HEK293 (cell line): ENCODE measurements at regions not wholly inside any gene's neighbourhood (a gene's known extent, or its start where the extent isn't known, plus 50 kb on each side); places are given as distances from the start of the nearest gene placed in this dataset.

ENCODE experiments used
- CTCF ChIA-PET: fragments of 350-600 bp; formaldehyde crosslinking; extraction: SDS; loops from one replicate; lab custom pipeline; 2021; ENCODE audit warnings: antibody characterized with exemption; lab: Yijun Ruan, JAX
- POLR2A ChIA-PET: fragments of 300-600 bp; formaldehyde crosslinking; extraction: SDS; loops from one replicate; lab custom pipeline; 2020; ENCODE audit warnings: antibody characterized with exemption, inconsistent platforms; lab: Yijun Ruan, JAX
- H3K27ac ChIP-seq: fragments of 200-500 bp; sonication (Bioruptor generic); 2 replicates; pipeline ENCODE4 v1.5.1; 2014; ENCODE audit warnings: low read depth, low read length, control low read depth, inconsistent platforms; ENCODE audit errors: extremely low read depth
- H3K36me3 ChIP-seq, 2 experiments: fragments of 200-500 bp in 1 of 2; sonication (Bioruptor generic) in 1 of 2; 1 replicate in 1 of 2; 2 replicates in 1 of 2; pipeline ENCODE4 v1.5.1; 2014 to 2017; ENCODE audit warnings: inconsistent platforms in 2 of 2, low read length in 2 of 2; ENCODE audit not compliant: control insufficient read depth in 2 of 2, insufficient read depth in 1 of 2
- H3K4me1 ChIP-seq: fragments of 200-500 bp; sonication (Bioruptor generic); 2 replicates; pipeline ENCODE4 v1.5.1; 2014; ENCODE audit warnings: mild to moderate bottlenecking, low read length, inconsistent platforms; ENCODE audit not compliant: control insufficient read depth, insufficient read depth
- H3K4me3 ChIP-seq: 2 replicates; pipeline ENCODE4 v1.5.1; 2011; ENCODE audit warnings: low read depth, mild to moderate bottlenecking, control low read depth, low read length, moderate library complexity
- H3K9me3 ChIP-seq: fragments of 200-500 bp; sonication (Bioruptor generic); 2 replicates; pipeline ENCODE4 v1.5.1; 2014; ENCODE audit warnings: low read depth, low read length, inconsistent platforms; ENCODE audit not compliant: control insufficient read depth, insufficient read depth
- GLI4 ChIP-seq: fragments of 450-650 bp; formaldehyde crosslinking; IDR thresholded peaks from 2 replicates; pipeline ENCODE4 v1.5.1; 2016; ENCODE audit warnings: missing biosample characterization, missing genetic modification characterization
- HOXA7 ChIP-seq: sonication (generic); formaldehyde crosslinking; IDR thresholded peaks from 2 replicates; pipeline ENCODE4 v1.8.1; 2022; ENCODE audit warnings: missing genetic modification reagents, borderline replicate concordance
- ZBTB1 ChIP-seq: fragments of 450-650 bp; formaldehyde crosslinking; IDR thresholded peaks from 2 replicates; pipeline ENCODE4 v1.5.1; 2016; ENCODE audit warnings: missing biosample characterization, missing genetic modification characterization
- ZFP69B ChIP-seq: fragments of 450-650 bp; formaldehyde crosslinking; IDR thresholded peaks from 2 replicates; pipeline ENCODE4 v1.5.1; 2016; ENCODE audit warnings: missing biosample characterization, missing genetic modification characterization
- ZNF133 ChIP-seq: fragments of 450-650 bp; formaldehyde crosslinking; IDR thresholded peaks from 2 replicates; pipeline ENCODE4 v1.5.1; 2016; ENCODE audit warnings: missing biosample characterization, missing genetic modification characterization
- ZNF140 ChIP-seq: fragments of 450-650 bp; formaldehyde crosslinking; IDR thresholded peaks from 2 replicates; pipeline ENCODE4 v1.5.1; 2016; ENCODE audit warnings: missing biosample characterization, missing genetic modification characterization
- ZNF221 ChIP-seq: fragments of 450-650 bp; formaldehyde crosslinking; IDR thresholded peaks from 2 replicates; pipeline ENCODE4 v1.5.1; 2017; ENCODE audit warnings: missing biosample characterization, missing genetic modification characterization, borderline replicate concordance
- ZNF335 ChIP-seq: fragments of 450-650 bp; formaldehyde crosslinking; conservative IDR thresholded peaks from 2 replicates; pipeline ENCODE4 v1.5.1; 2016; ENCODE audit warnings: missing biosample characterization, missing genetic modification characterization
- ZNF48 ChIP-seq: fragments of 450-650 bp; formaldehyde crosslinking; IDR thresholded peaks from 2 replicates; pipeline ENCODE4 v1.5.1; 2016; ENCODE audit warnings: missing biosample characterization, missing genetic modification characterization
- ZNF585B ChIP-seq: fragments of 450-650 bp; formaldehyde crosslinking; IDR thresholded peaks from 2 replicates; pipeline ENCODE4 v1.5.1; 2016; ENCODE audit warnings: missing biosample characterization, missing genetic modification characterization
- ZNF623 ChIP-seq: fragments of 450-650 bp; formaldehyde crosslinking; IDR thresholded peaks from 2 replicates; pipeline ENCODE4 v1.5.1; 2016; ENCODE audit warnings: missing biosample characterization, missing genetic modification characterization
- ZNF776 ChIP-seq: fragments of 450-650 bp; formaldehyde crosslinking; IDR thresholded peaks from 2 replicates; pipeline ENCODE4 v1.5.0; 2017; ENCODE audit warnings: missing biosample characterization, missing genetic modification characterization, borderline replicate concordance
- ZNF791 ChIP-seq: fragments of 450-650 bp; formaldehyde crosslinking; IDR thresholded peaks from 2 replicates; pipeline ENCODE4 v1.5.1; 2016; ENCODE audit warnings: missing biosample characterization, missing genetic modification characterization
- ZSCAN16 ChIP-seq: fragments of 450-650 bp; formaldehyde crosslinking; IDR thresholded peaks from 2 replicates; pipeline ENCODE4 v1.5.1; 2016; ENCODE audit warnings: missing biosample characterization, missing genetic modification characterization
- TF ChIP-seq, protein P1 (sequence below): IDR thresholded peaks from 2 replicates; pipeline ENCODE4 v1.6.1; 2011; ENCODE audit warnings: mild to moderate bottlenecking, low read depth, low read length, borderline replicate concordance
- TF ChIP-seq, protein P2 (sequence below): fragments of 450-650 bp; IDR thresholded peaks from 2 replicates; pipeline ENCODE4 v1.5.1; 2018; ENCODE audit warnings: missing biosample characterization, missing genetic modification characterization
- TF ChIP-seq, protein P3 (sequence below): fragments of 450-650 bp; formaldehyde crosslinking; IDR thresholded peaks from 2 replicates; pipeline ENCODE4 v1.5.1; 2017; ENCODE audit warnings: missing biosample characterization, missing genetic modification characterization
- TF ChIP-seq, protein P4 (sequence below): fragments of 450-650 bp; formaldehyde crosslinking; IDR thresholded peaks from 2 replicates; pipeline ENCODE4 v1.5.1; 2016; ENCODE audit warnings: missing biosample characterization, missing genetic modification characterization
- TF ChIP-seq, protein P5 (sequence below): fragments of 450-650 bp; formaldehyde crosslinking; IDR thresholded peaks from 2 replicates; pipeline ENCODE4 v1.5.1; 2017; ENCODE audit warnings: missing biosample characterization, missing genetic modification characterization

DNA sequence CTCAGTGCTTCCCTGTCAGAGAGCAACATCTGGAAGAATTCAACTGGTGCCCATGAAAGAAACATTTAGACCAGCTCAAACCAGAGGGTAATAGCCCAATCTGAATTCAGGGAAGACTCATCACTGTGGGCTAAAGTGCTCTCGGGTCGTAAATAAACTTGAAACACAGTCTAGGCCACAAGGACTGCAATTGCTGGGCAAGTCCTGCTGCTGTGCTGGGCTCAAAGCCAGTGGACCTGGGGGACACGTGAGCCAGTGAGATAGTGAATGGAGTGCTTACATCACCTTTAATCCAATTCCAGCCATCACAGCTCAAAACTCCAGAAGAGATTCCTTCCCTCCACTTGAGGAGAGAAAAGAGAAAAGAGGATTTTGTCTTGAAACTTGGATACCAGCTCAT is 78.1 kb upstream of the DAP start:
- TF ChIP-seq, protein P1, sequence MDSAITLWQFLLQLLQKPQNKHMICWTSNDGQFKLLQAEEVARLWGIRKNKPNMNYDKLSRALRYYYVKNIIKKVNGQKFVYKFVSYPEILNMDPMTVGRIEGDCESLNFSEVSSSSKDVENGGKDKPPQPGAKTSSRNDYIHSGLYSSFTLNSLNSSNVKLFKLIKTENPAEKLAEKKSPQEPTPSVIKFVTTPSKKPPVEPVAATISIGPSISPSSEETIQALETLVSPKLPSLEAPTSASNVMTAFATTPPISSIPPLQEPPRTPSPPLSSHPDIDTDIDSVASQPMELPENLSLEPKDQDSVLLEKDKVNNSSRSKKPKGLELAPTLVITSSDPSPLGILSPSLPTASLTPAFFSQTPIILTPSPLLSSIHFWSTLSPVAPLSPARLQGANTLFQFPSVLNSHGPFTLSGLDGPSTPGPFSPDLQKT: no peak
- TF ChIP-seq ZBTB1 (tag by site-specific recombination) (no peak), ZNF221 (no peak), ZNF791 (tag by site-specific recombination) (no peak), ZNF623 (tag by site-specific recombination) (no peak), ZNF776 (tag by site-specific recombination) (no peak), ZFP69B (tag by site-specific recombination) (no peak), ZNF585B (tag by site-specific recombination) (no peak)
- Histone ChIP-seq H3K36me3 (no peaks in the 10 kb centered on the region), H3K9me3 (no peaks in the 10 kb centered on the region), H3K4me1 (no peaks in the 10 kb centered on the region), H3K27ac (no peak overlapping the region), H3K4me3 (no peak overlapping the region)
- ChIA-PET POLR2A (no interaction called here), CTCF (interaction anchor here (0.6 to 3.5 kb wide), 4 partner anchors 13 to 111 kb away, joined by 3 to 22 read pairs (median 6); no protein-coding TSS in a partner anchor)

DNA sequence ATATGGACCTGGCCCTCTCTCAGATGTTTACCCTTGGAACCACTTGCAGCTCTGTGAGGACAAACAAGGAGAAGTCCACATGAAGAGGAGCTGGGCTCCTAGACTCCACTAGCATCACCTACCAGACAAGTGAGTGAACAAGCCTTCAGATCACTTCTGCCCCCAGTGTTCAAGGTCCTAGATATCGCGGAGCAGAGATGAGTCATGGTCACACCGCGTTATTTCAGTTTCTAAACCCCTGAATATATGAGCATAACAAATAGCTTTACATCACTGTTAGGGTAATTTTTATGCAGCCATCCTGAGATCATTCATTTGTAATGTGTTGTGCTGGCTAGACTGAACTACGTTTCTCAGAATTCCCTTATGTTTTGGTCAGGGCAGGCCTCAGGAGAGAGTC is 77.0 kb upstream of the DAP start:
- Histone ChIP-seq H3K36me3 (no peaks in the 10 kb centered on the region), H3K4me3 (no peak overlapping the region)
- TF ChIP-seq ZNF140 (tag by site-specific recombination) (no peak), ZNF48 (tag by site-specific recombination) (no peak), ZSCAN16 (no peak), ZNF335 (tag by site-specific recombination) (no peak), ZNF133 (no peak), ZNF623 (tag by site-specific recombination) (no peak), GLI4 (tag by site-specific recombination) (no peak), HOXA7 (CRISPR knock-in tag) (no peak)
- TF ChIP-seq, protein P2, sequence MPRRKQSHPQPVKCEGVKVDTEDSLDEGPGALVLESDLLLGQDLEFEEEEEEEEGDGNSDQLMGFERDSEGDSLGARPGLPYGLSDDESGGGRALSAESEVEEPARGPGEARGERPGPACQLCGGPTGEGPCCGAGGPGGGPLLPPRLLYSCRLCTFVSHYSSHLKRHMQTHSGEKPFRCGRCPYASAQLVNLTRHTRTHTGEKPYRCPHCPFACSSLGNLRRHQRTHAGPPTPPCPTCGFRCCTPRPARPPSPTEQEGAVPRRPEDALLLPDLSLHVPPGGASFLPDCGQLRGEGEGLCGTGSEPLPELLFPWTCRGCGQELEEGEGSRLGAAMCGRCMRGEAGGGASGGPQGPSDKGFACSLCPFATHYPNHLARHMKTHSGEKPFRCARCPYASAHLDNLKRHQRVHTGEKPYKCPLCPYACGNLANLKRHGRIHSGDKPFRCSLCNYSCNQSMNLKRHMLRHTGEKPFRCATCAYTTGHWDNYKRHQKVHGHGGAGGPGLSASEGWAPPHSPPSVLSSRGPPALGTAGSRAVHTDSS (tag by site-specific recombination): no peak
- TF ChIP-seq, protein P3, sequence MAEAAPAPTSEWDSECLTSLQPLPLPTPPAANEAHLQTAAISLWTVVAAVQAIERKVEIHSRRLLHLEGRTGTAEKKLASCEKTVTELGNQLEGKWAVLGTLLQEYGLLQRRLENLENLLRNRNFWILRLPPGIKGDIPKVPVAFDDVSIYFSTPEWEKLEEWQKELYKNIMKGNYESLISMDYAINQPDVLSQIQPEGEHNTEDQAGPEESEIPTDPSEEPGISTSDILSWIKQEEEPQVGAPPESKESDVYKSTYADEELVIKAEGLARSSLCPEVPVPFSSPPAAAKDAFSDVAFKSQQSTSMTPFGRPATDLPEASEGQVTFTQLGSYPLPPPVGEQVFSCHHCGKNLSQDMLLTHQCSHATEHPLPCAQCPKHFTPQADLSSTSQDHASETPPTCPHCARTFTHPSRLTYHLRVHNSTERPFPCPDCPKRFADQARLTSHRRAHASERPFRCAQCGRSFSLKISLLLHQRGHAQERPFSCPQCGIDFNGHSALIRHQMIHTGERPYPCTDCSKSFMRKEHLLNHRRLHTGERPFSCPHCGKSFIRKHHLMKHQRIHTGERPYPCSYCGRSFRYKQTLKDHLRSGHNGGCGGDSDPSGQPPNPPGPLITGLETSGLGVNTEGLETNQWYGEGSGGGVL (tag by site-specific recombination): no peak
- TF ChIP-seq, protein P4, sequence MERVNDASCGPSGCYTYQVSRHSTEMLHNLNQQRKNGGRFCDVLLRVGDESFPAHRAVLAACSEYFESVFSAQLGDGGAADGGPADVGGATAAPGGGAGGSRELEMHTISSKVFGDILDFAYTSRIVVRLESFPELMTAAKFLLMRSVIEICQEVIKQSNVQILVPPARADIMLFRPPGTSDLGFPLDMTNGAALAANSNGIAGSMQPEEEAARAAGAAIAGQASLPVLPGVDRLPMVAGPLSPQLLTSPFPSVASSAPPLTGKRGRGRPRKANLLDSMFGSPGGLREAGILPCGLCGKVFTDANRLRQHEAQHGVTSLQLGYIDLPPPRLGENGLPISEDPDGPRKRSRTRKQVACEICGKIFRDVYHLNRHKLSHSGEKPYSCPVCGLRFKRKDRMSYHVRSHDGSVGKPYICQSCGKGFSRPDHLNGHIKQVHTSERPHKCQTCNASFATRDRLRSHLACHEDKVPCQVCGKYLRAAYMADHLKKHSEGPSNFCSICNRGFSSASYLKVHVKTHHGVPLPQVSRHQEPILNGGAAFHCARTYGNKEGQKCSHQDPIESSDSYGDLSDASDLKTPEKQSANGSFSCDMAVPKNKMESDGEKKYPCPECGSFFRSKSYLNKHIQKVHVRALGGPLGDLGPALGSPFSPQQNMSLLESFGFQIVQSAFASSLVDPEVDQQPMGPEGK: no peak
- TF ChIP-seq, protein P5, sequence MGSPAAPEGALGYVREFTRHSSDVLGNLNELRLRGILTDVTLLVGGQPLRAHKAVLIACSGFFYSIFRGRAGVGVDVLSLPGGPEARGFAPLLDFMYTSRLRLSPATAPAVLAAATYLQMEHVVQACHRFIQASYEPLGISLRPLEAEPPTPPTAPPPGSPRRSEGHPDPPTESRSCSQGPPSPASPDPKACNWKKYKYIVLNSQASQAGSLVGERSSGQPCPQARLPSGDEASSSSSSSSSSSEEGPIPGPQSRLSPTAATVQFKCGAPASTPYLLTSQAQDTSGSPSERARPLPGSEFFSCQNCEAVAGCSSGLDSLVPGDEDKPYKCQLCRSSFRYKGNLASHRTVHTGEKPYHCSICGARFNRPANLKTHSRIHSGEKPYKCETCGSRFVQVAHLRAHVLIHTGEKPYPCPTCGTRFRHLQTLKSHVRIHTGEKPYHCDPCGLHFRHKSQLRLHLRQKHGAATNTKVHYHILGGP (tag by site-specific recombination): no peak
- TF ChIP-seq, all 188 proteins: peak for 0
- no peaks in the 10 kb centered on the region for H3K4me1 ChIP-seq
- H3K9me3 ChIP-seq: no peaks in the 10 kb centered on the region
- ChIA-PET POLR2A (no interaction called here), CTCF (interaction anchor here (0.6 to 3.5 kb wide), 5 partner anchors 12 to 211 kb away, joined by 4 to 22 read pairs (median 5); no protein-coding TSS in a partner anchor)
- no peak overlapping the region for H3K27ac ChIP-seq
